ENCODE measurements at regions not wholly inside any gene's neighbourhood (a gene's known extent, or its start where the extent isn't known, plus 50 kb on each side); places are given as distances from the start of the nearest gene placed in this dataset.

GRCh38 chr2:63668000-63668399 is 79.2 kb downstream of the MDH1 start:
- Histone ChIP-seq H3K4me3 (no peak overlapping the region), H3K4me2 (no peak overlapping the region), H3K9me3 (replicated peaks in 1 of 11) (peaks cover 0 to 5% (median 0%) of the 10 kb centered on the region in 11 experiments; a peak in 3 of 22 replicates), H3K27me3 (no peaks in the 10 kb centered on the region), H3K9ac (no peak overlapping the region), H4K20me1 (no peaks in the 10 kb centered on the region), H3K36me3 (no peaks in the 10 kb centered on the region), H3K4me1 (peaks cover 0 to 15% (median 9%) of the 10 kb centered on the region in 10 experiments; a peak in 10 of 20 replicates), H3K27ac (no peak overlapping the region)
- no peak for TF ChIP-seq Cebpa-rat (IDR thresholded peaks at IDR 0.05)

DNA sequence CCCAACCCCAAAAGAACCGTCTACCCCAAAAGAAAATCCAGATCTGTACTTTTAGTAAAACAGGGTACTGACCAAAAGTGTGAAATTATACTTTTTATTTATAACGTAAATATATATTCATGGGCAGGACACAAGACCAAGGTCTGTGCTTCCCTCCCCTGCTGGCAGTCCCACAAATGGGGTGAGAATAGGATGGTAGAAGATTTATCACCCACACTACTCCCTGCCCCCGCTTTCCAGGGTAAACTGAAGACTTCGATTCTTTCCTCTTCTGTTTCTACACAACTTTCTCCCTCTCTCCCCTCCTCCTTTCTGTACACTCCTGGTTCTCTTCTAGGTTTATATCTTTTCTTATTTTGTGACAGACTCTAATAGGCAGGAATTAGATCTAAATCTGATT is 79.7 kb downstream of the MDH1 start:
- no peak for TF ChIP-seq Cebpa-rat (IDR thresholded peaks at IDR 0.05)
- Histone ChIP-seq H3K4me2 (no peak overlapping the region), H3K9me3 (replicated peaks in 1 of 11) (peaks cover 0 to 5% (median 0%) of the 10 kb centered on the region in 11 experiments; a peak in 3 of 22 replicates), H3K9ac (no peak overlapping the region), H3K36me3 (no peaks in the 10 kb centered on the region), H4K20me1 (no peaks in the 10 kb centered on the region), H3K4me1 (peaks cover 0 to 15% (median 9%) of the 10 kb centered on the region in 10 experiments; a peak in 10 of 20 replicates), H3K27ac (no peak overlapping the region), H3K4me3 (no peak overlapping the region), H3K27me3 (no peaks in the 10 kb centered on the region)

DNA sequence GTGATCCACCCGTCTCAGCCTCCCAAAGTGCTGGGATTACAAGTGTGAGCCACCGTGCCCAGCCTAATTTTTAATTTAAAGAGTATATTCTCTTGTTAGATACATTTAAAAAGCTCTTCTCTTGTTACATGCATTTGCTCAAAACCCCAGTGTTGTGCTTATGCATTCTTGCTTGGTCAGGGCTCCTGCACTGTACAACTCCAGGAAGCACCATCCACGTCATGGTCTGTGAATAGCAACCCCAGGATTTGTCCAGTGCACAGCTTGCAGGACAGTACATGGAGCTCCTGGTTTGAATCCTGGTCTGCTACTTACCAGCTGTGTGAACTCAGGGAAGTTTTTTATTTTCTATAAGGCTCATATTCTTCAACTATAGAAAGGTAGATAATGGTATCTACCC is 80.8 kb downstream of the MDH1 start:
- Histone ChIP-seq H3K4me1 (peaks cover 0 to 15% (median 9%) of the 10 kb centered on the region in 10 experiments; a peak in 10 of 20 replicates), H3K9me3 (replicated peaks in 1 of 11) (peaks cover 0 to under 1% (median 0%) of the 10 kb centered on the region in 11 experiments; a peak in 1 of 22 replicates), H3K36me3 (no peaks in the 10 kb centered on the region), H3K4me2 (no peak overlapping the region), H3K27ac (no peak overlapping the region), H4K20me1 (no peaks in the 10 kb centered on the region), H3K9ac (no peak overlapping the region), H3K27me3 (no peaks in the 10 kb centered on the region), H3K4me3 (no peak overlapping the region)
- no peak for TF ChIP-seq Cebpa-rat (IDR thresholded peaks at IDR 0.05)

GRCh38 chr2:63673865-63674533 is 85.2 kb downstream of the MDH1 start:
- Histone ChIP-seq H3K27ac (no peak overlapping the region), H3K4me1 (peaks cover 0 to 7% (median 0%) of the 10 kb centered on the region in 10 experiments; a peak in 3 of 20 replicates), H3K9ac (no peak overlapping the region), H3K4me2 (no peak overlapping the region), H3K27me3 (no peaks in the 10 kb centered on the region), H3K36me3 (no peaks in the 10 kb centered on the region), H3K9me3 (replicated peaks in 1 of 11) (no peaks in the 10 kb centered on the region), H4K20me1 (no peaks in the 10 kb centered on the region), H3K4me3 (no peak overlapping the region)
- no peak for TF ChIP-seq Cebpa-rat (IDR thresholded peaks at IDR 0.05)

GRCh38 chr2:63675026-63675425 is 86.3 kb downstream of the MDH1 start:
- no peak overlapping the region for H3K27ac ChIP-seq
- no peak overlapping the region for H3K9ac ChIP-seq
- no peak for TF ChIP-seq Cebpa-rat (IDR thresholded peaks at IDR 0.05)
- no peaks in the 10 kb centered on the region for H3K9me3 ChIP-seq (replicated peaks in 1 of 11)
- H3K36me3 ChIP-seq: no peaks in the 10 kb centered on the region
- H3K27me3 ChIP-seq: no peaks in the 10 kb centered on the region
- H3K4me2 ChIP-seq: no peak overlapping the region
- H3K4me3 ChIP-seq: no peak overlapping the region
- H4K20me1 ChIP-seq: no peaks in the 10 kb centered on the region
- H3K4me1 ChIP-seq: peaks cover 0 to 7% (median 0%) of the 10 kb centered on the region in 10 experiments; a peak in 3 of 20 replicates

DNA sequence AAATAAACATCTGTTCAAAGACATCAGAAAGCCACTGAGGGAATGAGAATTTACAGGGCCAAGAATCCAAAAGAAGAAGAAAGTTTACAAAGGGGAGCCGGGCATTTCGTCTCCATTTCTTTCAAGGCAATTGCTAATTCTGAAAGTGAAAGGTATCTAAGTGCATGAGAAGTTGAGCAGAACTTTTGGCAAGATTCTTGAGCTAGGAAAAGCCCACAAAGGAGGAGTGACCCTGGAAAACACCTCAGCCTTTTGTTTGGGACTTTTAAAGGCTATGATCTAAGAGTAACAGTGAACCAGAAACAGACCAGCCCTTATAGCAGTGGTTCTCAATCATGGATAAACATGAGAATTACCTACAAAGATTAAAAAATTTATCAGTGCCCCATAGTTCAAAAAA is 87.4 kb downstream of the MDH1 start:
- Histone ChIP-seq H3K4me3 (no peak overlapping the region), H4K20me1 (no peaks in the 10 kb centered on the region), H3K9ac (no peak overlapping the region), H3K36me3 (no peaks in the 10 kb centered on the region), H3K27ac (no peak overlapping the region), H3K4me1 (peaks cover 0 to 7% (median 0%) of the 10 kb centered on the region in 10 experiments; a peak in 3 of 20 replicates), H3K27me3 (no peaks in the 10 kb centered on the region), H3K9me3 (replicated peaks in 1 of 11) (no peaks in the 10 kb centered on the region), H3K4me2 (no peak overlapping the region)
- no peak for TF ChIP-seq Cebpa-rat (IDR thresholded peaks at IDR 0.05)

DNA sequence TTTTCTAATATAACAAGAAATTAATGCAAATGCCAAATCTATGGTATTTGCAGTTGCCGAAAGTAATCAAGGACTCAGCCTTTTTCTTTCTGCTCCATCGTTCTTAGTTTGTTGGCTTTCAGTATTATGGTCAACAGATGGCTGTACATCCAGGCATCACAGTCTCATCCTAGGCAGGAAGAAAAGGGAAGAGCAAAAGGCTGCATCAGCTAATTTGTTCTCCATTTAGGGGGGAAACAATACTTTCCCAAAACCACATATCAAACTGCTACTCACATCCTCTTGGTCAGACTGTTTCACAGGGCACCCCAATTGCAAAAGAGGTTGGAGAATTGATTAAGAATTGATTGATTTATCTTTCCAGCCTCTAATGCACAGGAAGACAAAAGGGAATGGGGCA is 89.3 kb downstream of the MDH1 start:
- no peaks in the 10 kb centered on the region for H3K9me3 ChIP-seq (replicated peaks in 1 of 11)
- H4K20me1 ChIP-seq: no peaks in the 10 kb centered on the region
- no peak overlapping the region for H3K9ac ChIP-seq
- H3K36me3 ChIP-seq: no peaks in the 10 kb centered on the region
- H3K4me1 ChIP-seq: peaks cover 0 to 7% (median 0%) of the 10 kb centered on the region in 10 experiments; a peak in 3 of 20 replicates
- H3K27ac ChIP-seq: no peak overlapping the region
- peak overlapping the region in 1 of 11 experiments; percentile 20; a peak in 1 of 22 replicates for H3K4me2 ChIP-seq
- H3K4me3 ChIP-seq: no peak overlapping the region
- no peak for TF ChIP-seq Cebpa-rat (IDR thresholded peaks at IDR 0.05)
- no peaks in the 10 kb centered on the region for H3K27me3 ChIP-seq

- Histone ChIP-seq H3K9ac (no peak overlapping the region), H3K9me3 (replicated peaks in 1 of 11) (no peaks in the 10 kb centered on the region), H3K4me2 (peak overlapping the region in 1 of 11 experiments; percentile 20; a peak in 1 of 22 replicates), H4K20me1 (no peaks in the 10 kb centered on the region), H3K4me1 (peaks cover 0 to 7% (median 0%) of the 10 kb centered on the region in 10 experiments; a peak in 3 of 20 replicates), H3K27ac (no peak overlapping the region), H3K27me3 (no peaks in the 10 kb centered on the region), H3K4me3 (no peak overlapping the region), H3K36me3 (no peaks in the 10 kb centered on the region)
- TF ChIP-seq Cebpa-rat (IDR thresholded peaks at IDR 0.05): no peak
Observed at GRCh38 chr2:63678551-63678950, 89.8 kb downstream of the MDH1 start.

DNA sequence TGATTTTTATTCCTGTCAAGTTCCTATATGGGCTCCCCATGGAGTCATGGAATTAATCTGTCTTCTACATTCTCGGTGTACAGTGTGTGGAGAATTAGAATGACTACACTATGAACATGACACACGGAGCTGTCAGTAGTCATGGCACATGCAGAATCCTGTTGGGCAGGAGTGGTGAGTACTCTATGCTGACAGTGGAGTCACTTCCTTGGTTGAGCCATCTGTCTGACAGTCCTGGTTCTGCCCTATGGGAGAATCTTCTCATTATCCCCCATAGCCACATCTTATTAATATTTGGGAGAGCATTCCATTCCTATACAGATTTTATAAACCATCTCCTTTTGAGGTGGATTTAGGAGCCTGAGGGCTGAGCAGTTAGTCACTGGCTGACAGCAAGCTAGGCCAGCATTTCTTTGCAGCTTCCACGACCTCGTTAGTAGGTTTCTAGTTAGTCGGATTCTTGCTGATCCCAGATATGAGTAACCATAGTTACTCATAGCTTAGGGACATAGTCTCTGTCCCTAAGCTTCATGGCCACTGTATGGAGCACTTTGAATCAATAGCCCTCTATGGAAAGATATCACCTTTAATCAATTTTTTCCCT is 90.6 kb downstream of the MDH1 start:
- no peak for TF ChIP-seq Cebpa-rat (IDR thresholded peaks at IDR 0.05)
- H3K4me1 ChIP-seq: peaks cover 0 to 7% (median 0%) of the 10 kb centered on the region in 10 experiments; a peak in 3 of 20 replicates
- no peak overlapping the region for H3K27ac ChIP-seq
- no peaks in the 10 kb centered on the region for H3K36me3 ChIP-seq
- H3K4me2 ChIP-seq: no peak overlapping the region
- H4K20me1 ChIP-seq: no peaks in the 10 kb centered on the region
- H3K27me3 ChIP-seq: no peaks in the 10 kb centered on the region
- no peak overlapping the region for H3K4me3 ChIP-seq
- H3K9me3 ChIP-seq (replicated peaks in 1 of 11): no peaks in the 10 kb centered on the region
- no peak overlapping the region for H3K9ac ChIP-seq
